IPS DF 6.9 (cell line): ENCODE measurements at regions not wholly inside any gene's neighbourhood (a gene's known extent, or its start where the extent isn't known, plus 50 kb on each side); places are given as distances from the start of the nearest gene placed in this dataset.

Experiments
- DNase-seq: peaks from one replicate; pipeline ENCODE4 v3.0.0-alpha.2; 2013; ENCODE audit warnings: low read depth, low spot score
- H3K27ac ChIP-seq: one replicate; pipeline ENCODE4 v1.5.1; 2013; ENCODE audit warnings: low read length, control low read depth
- H3K27me3 ChIP-seq: 2 replicates; pipeline ENCODE4 v1.6.1; 2013; ENCODE audit warnings: mild to moderate bottlenecking, low read length; ENCODE audit not compliant: control insufficient read depth, insufficient read depth
- H3K36me3 ChIP-seq: 2 replicates; pipeline ENCODE4 v1.6.1; 2013; ENCODE audit warnings: low read length; ENCODE audit not compliant: control insufficient read depth, insufficient read depth
- H3K4me1 ChIP-seq: 2 replicates; pipeline ENCODE4 v1.6.1; 2013; ENCODE audit warnings: low read length; ENCODE audit not compliant: control insufficient read depth, insufficient read depth
- H3K4me3 ChIP-seq: 2 replicates; pipeline ENCODE4 v1.5.1; 2013; ENCODE audit warnings: mild to moderate bottlenecking, low read length
- H3K9me3 ChIP-seq: 2 replicates; pipeline ENCODE4 v1.6.1; 2013; ENCODE audit warnings: low read length, inconsistent platforms; ENCODE audit not compliant: control insufficient read depth, insufficient read depth
- WGBS: extraction: QIAGEN DNeasy Blood & Tissue Kit; methylation state at CpG from one replicate; pipeline ENCODE4 v1.1.7; 2013; ENCODE audit warnings: mixed read lengths, missing lambda C conversion rate; ENCODE audit not compliant: insufficient read length, insufficient coverage; 5-methylcytosine and 5-hydroxymethylcytosine counted together

- Histone ChIP-seq H3K4me1 (no peaks in the 10 kb centered on the region), H3K27me3 (no peaks in the 10 kb centered on the region), H3K27ac (no peak overlapping the region), H3K9me3 (no peaks in the 10 kb centered on the region), H3K4me3 (no peak overlapping the region), H3K36me3 (no peaks in the 10 kb centered on the region)
- no CpG with 5 or more reads among the region's 4 CpGs for WGBS
- no peak for DNase-seq
These were observed 532.1 kb downstream of the BUD13 start for GRCh38 chr11:116240710-116241109.

GRCh38 chr11:116239247-116239646 is 533.5 kb downstream of the BUD13 start:
- no peaks in the 10 kb centered on the region for H3K27me3 ChIP-seq
- no peaks in the 10 kb centered on the region for H3K9me3 ChIP-seq
- DNase-seq = no peak
- no peaks in the 10 kb centered on the region for H3K36me3 ChIP-seq
- no peak overlapping the region for H3K27ac ChIP-seq
- WGBS = no CpG with 5 or more reads among the region's 4 CpGs
- peaks cover 4% of the 10 kb centered on the region for H3K4me1 ChIP-seq
- H3K4me3 ChIP-seq = no peak overlapping the region

GRCh38 chr11:116234989-116235568 is 537.7 kb downstream of the BUD13 start:
- Histone ChIP-seq H3K27me3 (no peaks in the 10 kb centered on the region), H3K9me3 (no peaks in the 10 kb centered on the region), H3K4me1 (peaks cover 4% of the 10 kb centered on the region), H3K4me3 (no peak overlapping the region), H3K27ac (no peak overlapping the region), H3K36me3 (no peaks in the 10 kb centered on the region)
- DNase-seq = no peak
- WGBS = no CpG with 5 or more reads among the region's 6 CpGs

GRCh38 chr11:116233561-116233960 is 539.2 kb downstream of the BUD13 start:
- DNase-seq = no peak
- Histone ChIP-seq H3K36me3 (no peaks in the 10 kb centered on the region), H3K9me3 (no peaks in the 10 kb centered on the region), H3K27me3 (no peaks in the 10 kb centered on the region), H3K4me3 (no peak overlapping the region), H3K4me1 (peaks cover 4% of the 10 kb centered on the region), H3K27ac (no peak overlapping the region)
- WGBS = no CpG with 5 or more reads among the region's 5 CpGs

- H3K4me1 ChIP-seq = peaks cover 4% of the 10 kb centered on the region
- no peak overlapping the region for H3K4me3 ChIP-seq
- H3K27ac ChIP-seq = no peak overlapping the region
- H3K9me3 ChIP-seq = no peaks in the 10 kb centered on the region
- H3K27me3 ChIP-seq = no peaks in the 10 kb centered on the region
- DNase-seq = no peak
- no peaks in the 10 kb centered on the region for H3K36me3 ChIP-seq
- no CpG with 5 or more reads among the region's 8 CpGs for WGBS
These were observed 540.4 kb downstream of the BUD13 start for GRCh38 chr11:116232364-116232828.

- H3K9me3 ChIP-seq = no peaks in the 10 kb centered on the region
- H3K36me3 ChIP-seq = no peaks in the 10 kb centered on the region
- peaks cover 4% of the 10 kb centered on the region for H3K4me1 ChIP-seq
- no CpG with 5 or more reads among the region's 7 CpGs for WGBS
- no peak overlapping the region for H3K27ac ChIP-seq
- H3K4me3 ChIP-seq = no peak overlapping the region
- H3K27me3 ChIP-seq = no peaks in the 10 kb centered on the region
- DNase-seq = no peak
These were observed 541.2 kb downstream of the BUD13 start for GRCh38 chr11:116231543-116231942.

GRCh38 chr11:116230438-116230837 is 542.3 kb downstream of the BUD13 start:
- Histone ChIP-seq H3K27ac (no peak overlapping the region), H3K27me3 (no peaks in the 10 kb centered on the region), H3K4me1 (peaks cover 4% of the 10 kb centered on the region), H3K36me3 (no peaks in the 10 kb centered on the region), H3K4me3 (no peak overlapping the region), H3K9me3 (no peaks in the 10 kb centered on the region)
- whole genome bisulfite sequencing = no CpG with 5 or more reads among the region's 8 CpGs
- DNase-seq = no peak

GRCh38 chr11:116229236-116229970 is 543.4 kb downstream of the BUD13 start:
- H3K4me3 ChIP-seq = no peak overlapping the region
- no peak overlapping the region for H3K27ac ChIP-seq
- no CpG with 5 or more reads among the region's 9 CpGs for WGBS
- no peaks in the 10 kb centered on the region for H3K36me3 ChIP-seq
- no peaks in the 10 kb centered on the region for H3K27me3 ChIP-seq
- H3K9me3 ChIP-seq = no peaks in the 10 kb centered on the region
- DNase-seq = no peak
- H3K4me1 ChIP-seq = peaks cover 2% of the 10 kb centered on the region; the same call in 1 of the 2 replicates

GRCh38 chr11:116226731-116227130 is 546.1 kb downstream of the BUD13 start:
- Histone ChIP-seq H3K4me3 (no peak overlapping the region), H3K4me1 (peaks cover 2% of the 10 kb centered on the region; the same call in 1 of the 2 replicates), H3K36me3 (no peaks in the 10 kb centered on the region), H3K27me3 (no peaks in the 10 kb centered on the region), H3K27ac (no peak overlapping the region), H3K9me3 (no peaks in the 10 kb centered on the region)
- WGBS = no CpG with 5 or more reads among the region's 3 CpGs
- no peak for DNase-seq

GRCh38 chr11:116225784-116226585 is 546.8 kb downstream of the BUD13 start:
- Histone ChIP-seq H3K9me3 (no peaks in the 10 kb centered on the region), H3K4me1 (peaks cover 2% of the 10 kb centered on the region; the same call in 1 of the 2 replicates), H3K4me3 (no peak overlapping the region), H3K27ac (no peak overlapping the region), H3K36me3 (no peaks in the 10 kb centered on the region), H3K27me3 (no peaks in the 10 kb centered on the region)
- DNase-seq = no peak
- WGBS = no CpG with 5 or more reads among the region's 7 CpGs
